Body of pancreas (tissue), 4 donors: ENCODE measurements at regions not wholly inside any gene's neighbourhood (a gene's known extent, or its start where the extent isn't known, plus 50 kb on each side); places are given as distances from the start of the nearest gene placed in this dataset.

Experiments
- POLR2A ChIP-seq, 3 donors: fragments of 450-650 bp; IDR thresholded peaks; one replicate each; pipeline ENCODE4 v1.6.1; 2016; ENCODE audit warnings: antibody characterized with exemption in 3 of 3, mild to moderate bottlenecking in 2 of 3
- TF ChIP-seq, protein P1 (sequence below), 7 experiments: fragments of 450-650 bp in 4 of 7; fragments of 200-600 bp in 3 of 7; sonication (generic) in 3 of 7; IDR thresholded peaks; one replicate each; pipeline ENCODE4 v1.5.1; 2016 to 2019; ENCODE audit warnings: antibody characterized with exemption in 7 of 7

GRCh38 chr11:13068211-13068610, 59.1 kb downstream of the RASSF10 start:
- TF ChIP-seq, protein P1, sequence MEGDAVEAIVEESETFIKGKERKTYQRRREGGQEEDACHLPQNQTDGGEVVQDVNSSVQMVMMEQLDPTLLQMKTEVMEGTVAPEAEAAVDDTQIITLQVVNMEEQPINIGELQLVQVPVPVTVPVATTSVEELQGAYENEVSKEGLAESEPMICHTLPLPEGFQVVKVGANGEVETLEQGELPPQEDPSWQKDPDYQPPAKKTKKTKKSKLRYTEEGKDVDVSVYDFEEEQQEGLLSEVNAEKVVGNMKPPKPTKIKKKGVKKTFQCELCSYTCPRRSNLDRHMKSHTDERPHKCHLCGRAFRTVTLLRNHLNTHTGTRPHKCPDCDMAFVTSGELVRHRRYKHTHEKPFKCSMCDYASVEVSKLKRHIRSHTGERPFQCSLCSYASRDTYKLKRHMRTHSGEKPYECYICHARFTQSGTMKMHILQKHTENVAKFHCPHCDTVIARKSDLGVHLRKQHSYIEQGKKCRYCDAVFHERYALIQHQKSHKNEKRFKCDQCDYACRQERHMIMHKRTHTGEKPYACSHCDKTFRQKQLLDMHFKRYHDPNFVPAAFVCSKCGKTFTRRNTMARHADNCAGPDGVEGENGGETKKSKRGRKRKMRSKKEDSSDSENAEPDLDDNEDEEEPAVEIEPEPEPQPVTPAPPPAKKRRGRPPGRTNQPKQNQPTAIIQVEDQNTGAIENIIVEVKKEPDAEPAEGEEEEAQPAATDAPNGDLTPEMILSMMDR (IDR thresholded peaks at IDR 0.05) = no peak
- TF ChIP-seq POLR2A (IDR thresholded peaks at IDR 0.05) = no peak
